ENCODE measurements at regions not wholly inside any gene's neighbourhood (a gene's known extent, or its start where the extent isn't known, plus 50 kb on each side); places are given as distances from the start of the nearest gene placed in this dataset.

GRCh38 chr5:88540471-88541115 is 271.9 kb upstream of the TMEM161B start:
- TF ChIP-seq CTCF (IDR thresholded peaks at IDR 0.05; ENCODE audit: insufficient read depth, low read length) (no peak), REST (IDR thresholded peaks at IDR 0.05; ENCODE audit: insufficient replicate concordance, low read depth) (no peak), POLR2AphosphoS5 (IDR thresholded peaks at IDR 0.05; ENCODE audit: low read depth) (no peak), GABPA (IDR thresholded peaks at IDR 0.05; ENCODE audit: low read depth) (no peak), SPI1 (IDR thresholded peaks at IDR 0.05; ENCODE audit: borderline replicate concordance, low read depth) (no peak)

Data from HL-60 (cell line).